22Rv1 (cell line): ENCODE measurements at regions not wholly inside any gene's neighbourhood (a gene's known extent, or its start where the extent isn't known, plus 50 kb on each side); places are given as distances from the start of the nearest gene placed in this dataset.

Experiments used
- H3K27ac ChIP-seq: fragments of 450-650 bp; 2 replicates; pipeline ENCODE4 v1.5.1; 2017
- ZFX ChIP-seq: fragments of 450-650 bp; IDR thresholded peaks from 2 replicates; pipeline ENCODE4 v1.6.1; 2017; ENCODE audit warnings: antibody characterized with exemption, borderline replicate concordance
- TF ChIP-seq, protein P1 (sequence below): fragments of 450-650 bp; IDR thresholded peaks from 2 replicates; pipeline ENCODE4 v1.5.1; 2017; ENCODE audit warnings: mild to moderate bottlenecking

DNA sequence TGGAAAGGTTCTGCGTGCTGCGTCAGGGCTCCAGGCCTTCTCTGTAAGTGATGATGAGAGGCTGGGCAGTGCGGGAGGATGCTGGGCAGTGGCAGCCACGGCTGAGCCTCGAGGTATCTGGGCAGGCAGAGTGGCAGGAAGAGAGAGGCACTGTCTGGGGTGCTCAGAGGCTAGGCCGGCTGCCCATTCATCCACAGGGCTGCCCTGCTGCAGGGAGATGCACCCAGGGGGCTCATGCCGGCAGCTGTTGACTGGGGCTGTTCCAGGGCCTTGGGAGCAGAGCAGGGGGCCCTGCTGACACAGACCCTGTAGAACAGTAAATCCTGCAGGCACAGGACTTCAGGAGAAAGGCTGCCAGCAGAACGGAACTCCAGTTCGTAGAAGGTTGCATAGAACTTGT, 88.8 kb downstream of the BOD1 start:
- H3K27ac ChIP-seq = no peak overlapping the region
- TF ChIP-seq ZFX = no peak
- TF ChIP-seq, protein P1, sequence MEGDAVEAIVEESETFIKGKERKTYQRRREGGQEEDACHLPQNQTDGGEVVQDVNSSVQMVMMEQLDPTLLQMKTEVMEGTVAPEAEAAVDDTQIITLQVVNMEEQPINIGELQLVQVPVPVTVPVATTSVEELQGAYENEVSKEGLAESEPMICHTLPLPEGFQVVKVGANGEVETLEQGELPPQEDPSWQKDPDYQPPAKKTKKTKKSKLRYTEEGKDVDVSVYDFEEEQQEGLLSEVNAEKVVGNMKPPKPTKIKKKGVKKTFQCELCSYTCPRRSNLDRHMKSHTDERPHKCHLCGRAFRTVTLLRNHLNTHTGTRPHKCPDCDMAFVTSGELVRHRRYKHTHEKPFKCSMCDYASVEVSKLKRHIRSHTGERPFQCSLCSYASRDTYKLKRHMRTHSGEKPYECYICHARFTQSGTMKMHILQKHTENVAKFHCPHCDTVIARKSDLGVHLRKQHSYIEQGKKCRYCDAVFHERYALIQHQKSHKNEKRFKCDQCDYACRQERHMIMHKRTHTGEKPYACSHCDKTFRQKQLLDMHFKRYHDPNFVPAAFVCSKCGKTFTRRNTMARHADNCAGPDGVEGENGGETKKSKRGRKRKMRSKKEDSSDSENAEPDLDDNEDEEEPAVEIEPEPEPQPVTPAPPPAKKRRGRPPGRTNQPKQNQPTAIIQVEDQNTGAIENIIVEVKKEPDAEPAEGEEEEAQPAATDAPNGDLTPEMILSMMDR = no peak

DNA sequence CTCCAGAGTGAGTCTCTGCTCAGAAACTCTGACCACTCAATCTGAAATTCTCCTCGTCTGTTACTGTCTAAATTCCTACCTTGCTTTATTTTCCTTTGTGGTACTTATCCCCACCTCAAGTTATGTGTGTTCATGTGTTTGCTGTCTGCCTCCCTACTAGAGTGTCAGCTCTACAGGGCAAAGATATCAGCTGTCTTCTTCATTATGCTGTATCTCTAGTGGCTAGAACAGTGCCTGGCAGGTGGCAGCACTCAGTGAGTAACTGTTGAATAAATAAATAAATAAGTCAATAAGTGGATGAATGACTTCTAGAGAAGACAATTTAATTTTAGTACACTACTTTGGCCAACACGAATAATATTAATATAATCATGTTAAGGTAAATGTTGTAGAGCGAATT, 92.3 kb downstream of the BOD1 start:
- no peak overlapping the region for H3K27ac ChIP-seq
- no peak for TF ChIP-seq ZFX
- TF ChIP-seq, protein P1 = no peak

DNA sequence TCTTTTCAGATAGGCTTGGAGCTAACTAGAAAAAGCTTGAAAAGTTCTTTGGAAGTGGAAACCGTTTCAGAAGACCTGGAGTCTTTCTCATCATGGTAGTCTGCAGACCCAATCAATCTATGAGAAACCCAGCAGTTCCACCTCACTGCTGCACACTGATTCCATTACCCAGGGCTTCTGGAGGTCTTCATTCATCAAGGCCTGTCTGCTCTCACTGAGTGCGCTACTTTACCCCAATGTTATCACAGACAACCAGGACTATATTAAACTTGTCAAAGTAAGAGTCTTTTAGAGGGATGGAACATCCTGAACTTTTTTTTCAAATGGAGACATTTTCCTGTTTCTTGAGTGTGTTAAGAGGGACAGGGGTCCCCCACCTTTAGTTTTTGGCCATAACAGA, 93.1 kb downstream of the BOD1 start:
- no peak overlapping the region for H3K27ac ChIP-seq
- TF ChIP-seq, protein P1 = no peak

DNA sequence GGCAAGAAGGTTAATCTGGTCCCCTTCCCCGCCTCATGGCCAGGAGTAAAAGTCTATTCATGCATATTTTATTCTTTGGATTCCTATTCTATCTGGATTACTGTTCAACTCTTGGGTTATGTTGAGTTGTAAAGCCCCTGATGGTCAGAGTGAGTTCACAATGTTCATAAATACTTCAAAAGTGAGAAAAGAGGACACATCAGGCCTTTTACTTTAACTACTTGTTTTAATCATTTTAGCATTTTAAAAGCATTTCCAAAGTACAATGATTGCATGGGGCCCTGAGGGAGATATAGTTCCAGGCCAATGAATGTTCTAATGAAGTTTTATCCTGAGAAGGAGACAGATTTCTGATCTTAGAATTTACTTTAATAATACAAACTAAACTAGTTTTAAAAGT, 93.9 kb downstream of the BOD1 start:
- no peak overlapping the region for H3K27ac ChIP-seq
- no peak for TF ChIP-seq ZFX
- TF ChIP-seq, protein P1 = no peak

DNA sequence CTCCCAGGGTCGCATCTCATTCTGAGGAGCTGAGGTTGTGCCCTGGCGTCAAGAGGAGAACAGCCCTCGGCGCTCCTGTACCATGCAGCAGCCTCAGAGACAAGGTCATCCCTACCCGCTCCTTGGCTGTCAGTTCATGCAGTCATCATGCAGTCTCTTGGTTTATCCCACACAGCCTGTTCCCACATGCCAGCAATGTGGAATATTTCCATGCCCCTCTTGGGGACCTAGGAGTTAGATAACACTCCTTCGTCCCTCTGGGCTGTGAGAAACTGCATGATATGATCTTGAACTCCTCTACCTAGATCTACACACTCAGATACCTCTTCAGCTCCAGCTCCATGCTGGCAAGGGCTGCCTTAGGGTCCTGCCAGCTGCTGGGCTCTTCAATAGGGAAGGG, 97.6 kb downstream of the BOD1 start:
- TF ChIP-seq ZFX = no peak
- TF ChIP-seq, protein P1 = no peak
- H3K27ac ChIP-seq = no peak overlapping the region

DNA sequence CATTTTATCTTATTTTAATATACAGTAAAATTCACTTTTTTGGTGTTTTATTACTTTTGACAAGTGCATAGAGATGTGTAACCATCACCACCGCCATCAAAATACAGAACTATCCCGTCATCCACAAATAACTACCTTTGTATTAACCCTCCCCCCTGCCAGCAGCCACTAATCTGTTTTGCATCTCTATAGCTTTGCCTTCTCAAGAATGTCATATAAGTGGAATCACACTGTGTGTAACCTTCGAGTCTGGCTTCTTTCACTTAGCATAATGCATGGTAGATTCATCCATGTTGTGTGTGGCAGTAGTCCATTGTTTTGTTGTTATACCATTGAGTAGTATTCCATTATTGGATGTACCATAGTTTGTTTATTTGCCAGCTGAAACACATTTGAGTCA, 98.8 kb downstream of the BOD1 start:
- no peak for TF ChIP-seq ZFX
- TF ChIP-seq, protein P1 = no peak
- no peak overlapping the region for H3K27ac ChIP-seq

DNA sequence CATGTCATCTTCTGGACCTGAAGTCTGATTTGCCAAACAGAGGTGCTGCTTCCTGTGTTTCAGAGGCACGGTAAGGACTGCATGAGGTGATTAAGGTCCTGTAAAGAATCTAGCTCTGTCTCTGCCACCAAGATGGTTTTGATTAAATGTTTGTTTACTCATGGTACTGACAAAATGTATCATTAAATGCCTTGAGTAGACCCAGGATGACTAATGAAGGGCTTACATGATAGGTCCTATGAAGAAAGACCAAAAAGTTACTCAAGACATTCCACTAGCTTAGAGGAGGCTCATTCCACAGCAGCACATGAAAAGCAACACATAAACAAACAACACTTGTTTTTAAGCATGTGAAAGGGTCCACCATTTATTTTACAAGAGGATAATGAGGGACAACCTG, 100.9 kb downstream of the BOD1 start:
- no peak overlapping the region for H3K27ac ChIP-seq
- TF ChIP-seq, protein P1 = no peak
- no peak for TF ChIP-seq ZFX
